ENCODE measurements at regions not wholly inside any gene's neighbourhood (a gene's known extent, or its start where the extent isn't known, plus 50 kb on each side); places are given as distances from the start of the nearest gene placed in this dataset.

GRCh38 chr13:91280801-91281200 lies 66.7 kb upstream of the MIR17HG start:
- intact Hi-C loops (cut with micrococcal nuclease), result no loop called here
- no peaks in the 10 kb centered on the region for H3K36me3 Mint-ChIP-seq

GRCh38 chr13:91284335-91284734 lies 63.2 kb upstream of the MIR17HG start:
- WGBS (ENCODE audit: insufficient coverage), result 96% methylated on average over 10 of the region's 10 CpGs
- no peaks in the 10 kb centered on the region for H3K36me3 Mint-ChIP-seq
- intact Hi-C loops (cut with micrococcal nuclease), result no loop called here

More at GRCh38 chr13:91280801-91281200, 66.7 kb upstream of the MIR17HG start:
- H3K27me3 ChIP-seq (ENCODE audit: control insufficient read depth, insufficient read depth, low read length), result no peaks in the 10 kb centered on the region
- H3K36me3 ChIP-seq (ENCODE audit: control insufficient read depth, insufficient read depth, low read length), result no peaks in the 10 kb centered on the region
- no peaks in the 10 kb centered on the region for H3K9me3 ChIP-seq (ENCODE audit: control insufficient read depth, insufficient read depth, low read length)
- no peak overlapping the region for H3K4me3 Mint-ChIP-seq
- DNase-seq, result no peak
- ATAC-seq, result no peak
- no peaks in the 10 kb centered on the region for H3K27me3 Mint-ChIP-seq (ENCODE audit: low read depth in 2 of 2)
- no peak overlapping the region for H3K27ac ChIP-seq (ENCODE audit: low read length)
- no peaks in the 10 kb centered on the region for H3K4me1 ChIP-seq (ENCODE audit: control insufficient read depth, insufficient read depth, low read length)
- H3K4me3 ChIP-seq (ENCODE audit: low read length), result no peak overlapping the region
- peaks cover 2 to 4% of the 10 kb centered on the region in 2 donors for H3K9me3 Mint-ChIP-seq
- no peaks in the 10 kb centered on the region for H3K4me1 Mint-ChIP-seq
- TF ChIP-seq CTCF (IDR thresholded peaks at IDR 0.05), result no peak
- 15% methylated on average over 2 of the region's 2 CpGs for WGBS (ENCODE audit: insufficient coverage)
- H3K27ac Mint-ChIP-seq, result no peak overlapping the region

GRCh38 chr13:91286317-91286716 lies 61.2 kb upstream of the MIR17HG start:
- Histone ChIP-seq H3K9me3 (ENCODE audit: control insufficient read depth, insufficient read depth, low read length) (no peaks in the 10 kb centered on the region), H3K36me3 (ENCODE audit: control insufficient read depth, insufficient read depth, low read length) (no peaks in the 10 kb centered on the region), H3K27ac (ENCODE audit: low read length) (no peak overlapping the region), H3K4me1 (ENCODE audit: control insufficient read depth, insufficient read depth, low read length) (no peaks in the 10 kb centered on the region), H3K4me3 (ENCODE audit: low read length) (no peak overlapping the region), H3K27me3 (ENCODE audit: control insufficient read depth, insufficient read depth, low read length) (no peaks in the 10 kb centered on the region)
- H3K27me3 Mint-ChIP-seq (ENCODE audit: low read depth in 2 of 2), result no peaks in the 10 kb centered on the region
- no peak overlapping the region for H3K4me3 Mint-ChIP-seq
- no peaks in the 10 kb centered on the region for H3K4me1 Mint-ChIP-seq
- TF ChIP-seq CTCF (IDR thresholded peaks at IDR 0.05), result no peak
- H3K36me3 Mint-ChIP-seq, result no peaks in the 10 kb centered on the region
- ATAC-seq, result no peak
- no peak for DNase-seq
- H3K27ac Mint-ChIP-seq, result no peak overlapping the region
- peaks cover 0 to 4% of the 10 kb centered on the region in 2 donors for H3K9me3 Mint-ChIP-seq
- intact Hi-C loops (cut with micrococcal nuclease), result no loop called here
- WGBS (ENCODE audit: insufficient coverage), result no CpG with 5 or more reads among the region's 1 CpG

More at GRCh38 chr13:91284335-91284734, 63.2 kb upstream of the MIR17HG start:
- H3K27ac Mint-ChIP-seq, result no peak overlapping the region
- H3K4me3 Mint-ChIP-seq, result no peak overlapping the region
- TF ChIP-seq CTCF (IDR thresholded peaks at IDR 0.05), result no peak
- Histone ChIP-seq H3K4me3 (ENCODE audit: low read length) (no peak overlapping the region), H3K36me3 (ENCODE audit: control insufficient read depth, insufficient read depth, low read length) (no peaks in the 10 kb centered on the region), H3K9me3 (ENCODE audit: control insufficient read depth, insufficient read depth, low read length) (no peaks in the 10 kb centered on the region), H3K4me1 (ENCODE audit: control insufficient read depth, insufficient read depth, low read length) (no peaks in the 10 kb centered on the region), H3K27me3 (ENCODE audit: control insufficient read depth, insufficient read depth, low read length) (no peaks in the 10 kb centered on the region), H3K27ac (ENCODE audit: low read length) (no peak overlapping the region)
- DNase-seq, result no peak
- no peaks in the 10 kb centered on the region for H3K27me3 Mint-ChIP-seq (ENCODE audit: low read depth in 2 of 2)
- peaks cover 0 to 4% of the 10 kb centered on the region in 2 donors for H3K9me3 Mint-ChIP-seq
- ATAC-seq, result no peak
- no peaks in the 10 kb centered on the region for H3K4me1 Mint-ChIP-seq

- Mint-ChIP-seq H3K4me3 (no peak overlapping the region), H3K9me3 (no peaks in the 10 kb centered on the region), H3K4me1 (no peaks in the 10 kb centered on the region), H3K36me3 (no peaks in the 10 kb centered on the region), H3K27me3 (ENCODE audit: low read depth in 2 of 2) (no peaks in the 10 kb centered on the region), H3K27ac (no peak overlapping the region)
- no peak overlapping the region for H3K27ac ChIP-seq (ENCODE audit: low read length)
- no peak overlapping the region for H3K4me3 ChIP-seq (ENCODE audit: low read length)
- H3K36me3 ChIP-seq (ENCODE audit: control insufficient read depth, insufficient read depth, low read length), result no peaks in the 10 kb centered on the region
- no peaks in the 10 kb centered on the region for H3K4me1 ChIP-seq (ENCODE audit: control insufficient read depth, insufficient read depth, low read length)
- ATAC-seq (no peak), DNase-seq (no peak)
- H3K27me3 ChIP-seq (ENCODE audit: control insufficient read depth, insufficient read depth, low read length), result no peaks in the 10 kb centered on the region
- TF ChIP-seq CTCF (IDR thresholded peaks at IDR 0.05), result no peak
- 88% methylated on average over 2 of the region's 2 CpGs for WGBS (ENCODE audit: insufficient coverage)
- intact Hi-C loops (cut with micrococcal nuclease), result no loop called here
- no peaks in the 10 kb centered on the region for H3K9me3 ChIP-seq (ENCODE audit: control insufficient read depth, insufficient read depth, low read length)
Measured at GRCh38 chr13:91291078-91291477, 56.4 kb upstream of the MIR17HG start.
